Naive B cell (primary cell): ENCODE measurements at regions not wholly inside any gene's neighbourhood (a gene's known extent, or its start where the extent isn't known, plus 50 kb on each side); places are given as distances from the start of the nearest gene placed in this dataset.
"Not testable (repeated sequence)": the region's sequence is repeated elsewhere in the genome, so short reads cannot be mapped to it uniquely, and the experiment has no call there.

Experiments used
- ATAC-seq, 2 donors: fragments of 150-1000 bp; cut with Tn5 transposase; 2 replicates each; pipeline ENCODE4 v1.10.0; 2021; ENCODE audit warnings: low read depth in 2 of 2, mild to moderate bottlenecking in 2 of 2, moderate library complexity in 2 of 2
- DNase-seq: peaks from one replicate; pipeline ENCODE4 v3.0.0; 2022
- H3K27ac Mint-ChIP-seq, 6 donors: one replicate each; pipeline ENCODE4 v1.8.0; 2020 to 2022; ENCODE audit warnings: mild to moderate bottlenecking in 6 of 6, mixed read lengths in 6 of 6, moderate library complexity in 5 of 6, inconsistent platforms in 2 of 6
- H3K27me3 Mint-ChIP-seq, 3 donors: one replicate each; pipeline ENCODE4 v1.8.0; 2021 to 2022; ENCODE audit warnings: mixed read lengths in 3 of 3, mild to moderate bottlenecking in 1 of 3
- H3K36me3 Mint-ChIP-seq, 2 donors: one replicate each; pipeline ENCODE4 v1.8.0; 2020 to 2022; ENCODE audit warnings: mixed read lengths in 2 of 2, inconsistent platforms in 1 of 2, mild to moderate bottlenecking in 1 of 2
- H3K4me1 Mint-ChIP-seq, 3 donors: one replicate each; pipeline ENCODE4 v1.8.0; 2020 to 2022; ENCODE audit warnings: mixed read lengths in 3 of 3, inconsistent platforms in 1 of 3, mild to moderate bottlenecking in 1 of 3, moderate library complexity in 1 of 3
- H3K4me3 Mint-ChIP-seq, 8 donors: one replicate each; pipeline ENCODE4 v1.8.0; 2020 to 2022; ENCODE audit warnings: mild to moderate bottlenecking in 8 of 8, mixed read lengths in 8 of 8, moderate library complexity in 8 of 8, inconsistent platforms in 2 of 8
- H3K9me3 Mint-ChIP-seq, 7 donors: one replicate each; pipeline ENCODE4 v1.8.0; 2020 to 2022; ENCODE audit warnings: mixed read lengths in 7 of 7, mild to moderate bottlenecking in 5 of 7, inconsistent platforms in 2 of 7, moderate library complexity in 1 of 7

GRCh38 chr4:26235500-26235899, 85.3 kb upstream of the RBPJ start:
- no peak for ATAC-seq
- no peak overlapping the region for H3K4me3 Mint-ChIP-seq
- DNase-seq, result no peak
- no peaks in the 10 kb centered on the region for H3K9me3 Mint-ChIP-seq
- no peaks in the 10 kb centered on the region for H3K36me3 Mint-ChIP-seq
- no peak overlapping the region for H3K27ac Mint-ChIP-seq
- peaks cover 14 to 41% (median 27%) of the 10 kb centered on the region in 3 donors for H3K27me3 Mint-ChIP-seq
- H3K4me1 Mint-ChIP-seq, result no peaks in the 10 kb centered on the region

DNA sequence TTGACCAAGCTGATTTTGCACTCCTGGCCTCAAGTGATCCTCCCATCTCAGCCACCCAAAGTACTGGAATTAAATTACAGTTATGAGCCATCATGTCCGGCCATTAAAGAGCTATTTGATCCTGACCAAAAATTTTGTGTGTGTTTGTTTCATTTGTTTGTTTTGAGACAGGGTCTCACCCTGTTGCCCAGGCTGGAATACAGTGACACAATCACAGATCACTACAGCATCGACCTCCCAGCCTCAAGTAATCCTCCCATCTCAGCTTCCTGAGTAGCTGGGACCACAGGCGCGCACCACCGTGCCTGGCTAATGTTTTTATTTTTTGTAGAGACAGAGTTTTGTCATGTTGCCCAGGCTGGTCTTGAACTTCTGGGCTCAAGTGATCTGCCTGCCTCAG, 82.9 kb upstream of the RBPJ start:
- no peak for DNase-seq
- no peak overlapping the region for H3K27ac Mint-ChIP-seq
- H3K4me3 Mint-ChIP-seq, result no peak overlapping the region
- H3K27me3 Mint-ChIP-seq, result peaks cover 11 to 36% (median 20%) of the 10 kb centered on the region in 3 donors
- no peaks in the 10 kb centered on the region for H3K9me3 Mint-ChIP-seq
- no peak for ATAC-seq
- no peaks in the 10 kb centered on the region for H3K36me3 Mint-ChIP-seq
- H3K4me1 Mint-ChIP-seq, result no peaks in the 10 kb centered on the region

DNA sequence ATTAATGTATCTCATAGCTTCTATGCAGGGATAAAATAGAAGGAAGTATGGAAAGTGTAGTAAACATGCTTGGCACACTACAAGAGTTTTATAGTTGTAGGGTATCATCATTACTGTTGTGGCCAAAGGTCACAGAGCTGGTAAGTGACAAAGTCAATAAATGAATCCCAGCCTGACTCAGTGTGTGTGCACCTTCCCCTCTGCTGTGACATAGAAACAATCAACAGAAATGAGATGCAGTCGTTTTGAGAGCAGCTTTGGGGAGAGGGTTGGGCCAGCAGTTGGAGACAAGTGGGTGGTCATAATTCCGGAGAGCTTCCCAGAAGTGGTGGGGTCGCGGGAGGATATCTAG, 82.4 kb upstream of the RBPJ start:
- H3K4me1 Mint-ChIP-seq, result no peaks in the 10 kb centered on the region
- H3K27me3 Mint-ChIP-seq, result peaks cover 9 to 33% (median 20%) of the 10 kb centered on the region in 3 donors
- H3K9me3 Mint-ChIP-seq, result no peaks in the 10 kb centered on the region
- DNase-seq (no peak), ATAC-seq (no peak)
- no peaks in the 10 kb centered on the region for H3K36me3 Mint-ChIP-seq
- H3K27ac Mint-ChIP-seq, result no peak overlapping the region
- H3K4me3 Mint-ChIP-seq, result no peak overlapping the region

GRCh38 chr4:26238778-26239679, 81.8 kb upstream of the RBPJ start:
- ATAC-seq, result no peak
- DNase-seq, result no peak
- Mint-ChIP-seq H3K4me1 (no peaks in the 10 kb centered on the region), H3K4me3 (no peak overlapping the region), H3K36me3 (no peaks in the 10 kb centered on the region), H3K27ac (no peak overlapping the region), H3K9me3 (no peaks in the 10 kb centered on the region), H3K27me3 (peaks cover 4 to 31% (median 20%) of the 10 kb centered on the region in 3 donors)

GRCh38 chr4:26239801-26240200, 81.0 kb upstream of the RBPJ start:
- DNase-seq, result no peak
- peaks cover 4 to 31% (median 20%) of the 10 kb centered on the region in 3 donors for H3K27me3 Mint-ChIP-seq
- H3K36me3 Mint-ChIP-seq, result no peaks in the 10 kb centered on the region
- no peaks in the 10 kb centered on the region for H3K9me3 Mint-ChIP-seq
- no peak overlapping the region for H3K4me3 Mint-ChIP-seq
- H3K27ac Mint-ChIP-seq, result no peak overlapping the region
- ATAC-seq, result no peak
- H3K4me1 Mint-ChIP-seq, result no peaks in the 10 kb centered on the region

DNA sequence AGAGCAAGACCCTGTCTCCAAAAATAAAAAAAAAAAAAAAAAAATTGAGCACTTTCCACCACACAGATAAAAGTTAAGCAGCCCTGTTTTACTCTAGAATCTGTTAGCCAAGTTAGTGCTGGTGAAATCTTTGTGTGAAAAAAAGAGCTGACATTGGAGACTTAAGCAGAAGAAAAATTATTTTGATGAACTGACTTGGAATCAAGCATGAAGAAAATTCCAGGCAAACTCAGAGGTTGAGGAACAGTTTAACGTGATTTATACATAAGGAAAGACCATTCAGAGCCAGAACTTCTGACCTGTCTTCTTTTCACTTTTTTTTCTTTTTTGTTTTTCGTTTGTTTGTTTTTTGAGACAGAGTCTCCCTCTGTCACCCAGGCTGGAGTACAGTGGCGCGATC, 79.6 kb upstream of the RBPJ start:
- ATAC-seq, result no peak
- Mint-ChIP-seq H3K36me3 (no peaks in the 10 kb centered on the region), H3K4me3 (no peak overlapping the region), H3K27ac (no peak overlapping the region), H3K27me3 (peaks cover 4 to 31% (median 20%) of the 10 kb centered on the region in 3 donors), H3K9me3 (peaks cover 0 to 3% (median 0%) of the 10 kb centered on the region in 7 donors), H3K4me1 (no peaks in the 10 kb centered on the region)
- DNase-seq, result no peak

DNA sequence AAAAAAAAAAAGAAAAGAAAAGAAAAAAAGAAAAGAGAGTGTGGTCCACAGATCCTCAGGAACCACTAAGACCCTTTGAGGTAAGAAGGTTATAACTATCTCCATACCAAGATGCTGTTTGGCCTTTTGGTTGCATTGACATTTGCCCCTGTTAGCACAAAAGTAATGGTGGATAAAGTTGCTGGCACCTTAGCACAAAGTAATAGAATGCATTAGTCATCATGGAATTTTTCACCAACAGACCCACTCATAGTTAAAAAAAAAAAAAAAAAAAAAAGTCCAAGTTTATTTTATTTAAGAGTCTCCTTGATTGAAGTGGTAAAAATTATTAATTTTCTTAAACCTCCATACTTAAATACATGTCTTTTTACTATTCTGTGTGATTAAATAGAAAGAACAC, 78.4 kb upstream of the RBPJ start:
- peaks cover 4 to 20% (median 20%) of the 10 kb centered on the region in 3 donors for H3K27me3 Mint-ChIP-seq
- DNase-seq, result no peak
- no peaks in the 10 kb centered on the region for H3K36me3 Mint-ChIP-seq
- no peak overlapping the region for H3K4me3 Mint-ChIP-seq
- H3K9me3 Mint-ChIP-seq, result peaks cover 0 to 3% (median 0%) of the 10 kb centered on the region in 7 donors
- no peaks in the 10 kb centered on the region for H3K4me1 Mint-ChIP-seq
- ATAC-seq, result no peak
- H3K27ac Mint-ChIP-seq, result no peak overlapping the region

DNA sequence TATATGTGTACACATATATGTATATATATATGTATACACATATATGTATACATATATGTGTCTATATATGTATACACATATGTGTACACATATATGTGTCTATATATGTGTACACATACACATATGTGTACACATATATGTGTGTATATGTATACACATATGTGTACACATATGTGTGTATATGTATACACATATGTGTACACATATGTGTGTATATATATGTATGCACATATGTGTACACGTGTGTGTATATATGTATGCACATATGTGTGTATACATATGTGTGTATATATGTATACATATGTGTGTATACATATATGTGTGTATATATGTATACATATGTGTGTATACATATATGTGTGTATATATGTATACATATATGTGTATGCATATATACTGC, 76.7 kb upstream of the RBPJ start:
- not testable (repeated sequence) for H3K9me3 Mint-ChIP-seq, H3K27ac Mint-ChIP-seq, H3K4me1 Mint-ChIP-seq, H3K36me3 Mint-ChIP-seq, H3K27me3 Mint-ChIP-seq, DNase-seq, ATAC-seq, H3K4me3 Mint-ChIP-seq

DNA sequence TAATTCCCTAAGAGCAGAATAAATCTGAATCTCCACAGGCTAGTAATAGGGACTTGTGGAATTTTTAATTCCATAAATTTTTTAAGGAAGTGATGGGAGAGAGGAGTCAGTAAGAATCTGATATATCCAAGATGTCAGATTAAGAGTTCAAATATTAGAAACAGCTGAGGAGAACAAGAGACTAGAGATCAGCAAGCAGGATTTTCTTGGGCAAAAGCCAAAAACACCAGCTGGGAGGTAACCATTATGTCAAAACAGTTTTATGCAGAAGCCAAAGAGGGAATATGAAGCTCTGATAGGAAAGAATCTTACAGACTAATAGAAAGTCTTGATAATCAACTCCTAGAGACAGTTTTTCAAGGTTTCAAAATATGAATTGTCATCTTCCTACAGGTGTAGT, 72.2 kb upstream of the RBPJ start:
- Mint-ChIP-seq H3K27me3 (peaks cover 0 to 15% (median 11%) of the 10 kb centered on the region in 3 donors), H3K27ac (no peak overlapping the region), H3K36me3 (no peaks in the 10 kb centered on the region), H3K9me3 (peaks cover 0 to 3% (median 0%) of the 10 kb centered on the region in 7 donors), H3K4me3 (no peak overlapping the region), H3K4me1 (no peaks in the 10 kb centered on the region)
- DNase-seq (no peak), ATAC-seq (no peak)

DNA sequence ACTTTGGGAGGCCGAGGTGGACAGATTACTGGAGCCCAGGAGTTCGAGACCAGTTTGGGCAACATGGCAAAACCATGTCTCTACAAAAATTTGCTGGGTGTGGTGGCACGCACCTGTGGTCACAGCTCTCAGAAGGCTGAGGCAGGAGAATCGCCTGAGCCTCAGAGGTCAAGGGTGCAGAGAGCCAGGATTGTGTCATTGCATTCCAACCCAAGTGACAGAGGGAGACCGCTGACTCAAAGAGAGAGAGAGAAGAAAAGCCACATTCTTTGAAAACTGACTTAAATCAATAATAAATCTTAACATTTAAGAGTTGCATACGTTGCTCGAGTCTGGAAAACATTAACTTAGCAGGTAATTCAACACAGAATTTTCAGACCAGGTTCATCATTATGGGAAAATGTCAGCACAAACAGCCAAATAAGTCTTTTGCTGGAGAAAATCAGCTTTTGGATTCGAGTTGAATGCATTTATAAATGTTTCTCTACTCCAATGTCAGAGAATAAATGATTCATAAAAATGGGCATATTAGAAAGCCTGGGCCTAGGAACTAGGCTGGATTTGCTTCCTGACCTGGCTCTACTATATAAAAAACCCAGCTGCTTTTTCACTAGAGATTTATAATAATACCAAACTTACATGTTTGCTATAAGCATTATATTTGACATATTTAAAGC, 68.3 kb upstream of the RBPJ start:
- Mint-ChIP-seq H3K36me3 (no peaks in the 10 kb centered on the region), H3K4me3 (no peak overlapping the region), H3K9me3 (peaks cover 0 to 2% (median 0%) of the 10 kb centered on the region in 7 donors), H3K27ac (no peak overlapping the region), H3K4me1 (no peaks in the 10 kb centered on the region), H3K27me3 (peaks cover 5 to 24% (median 17%) of the 10 kb centered on the region in 3 donors)
- DNase-seq (no peak), ATAC-seq (no peak)

DNA sequence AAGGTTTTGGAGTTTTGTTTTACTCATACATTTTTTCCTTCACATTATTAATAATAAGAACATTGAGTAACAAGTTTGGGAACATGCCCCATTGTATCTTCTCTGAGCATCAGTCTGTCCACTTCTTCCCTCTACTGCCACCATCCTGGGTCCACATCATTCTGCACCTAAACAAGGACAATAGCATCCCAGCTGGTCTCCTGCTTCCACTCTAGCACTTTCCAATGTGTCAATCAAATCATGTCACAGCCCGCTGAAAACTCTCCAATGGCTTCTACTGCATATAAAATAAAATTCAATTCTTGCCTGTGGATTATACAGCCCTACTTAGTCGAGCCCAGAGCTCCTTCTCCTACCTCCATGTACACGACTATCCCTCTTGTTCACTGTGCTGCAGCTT, 66.8 kb upstream of the RBPJ start:
- Mint-ChIP-seq H3K36me3 (no peaks in the 10 kb centered on the region), H3K9me3 (peaks cover 0 to 5% (median 0%) of the 10 kb centered on the region in 7 donors), H3K27ac (no peak overlapping the region), H3K4me3 (no peak overlapping the region), H3K27me3 (peaks cover 5 to 24% (median 17%) of the 10 kb centered on the region in 3 donors), H3K4me1 (no peaks in the 10 kb centered on the region)
- no peak for DNase-seq
- no peak for ATAC-seq

GRCh38 chr4:26255989-26256388, 64.8 kb upstream of the RBPJ start:
- H3K36me3 Mint-ChIP-seq, result no peaks in the 10 kb centered on the region
- ATAC-seq, result no peak
- no peak overlapping the region for H3K27ac Mint-ChIP-seq
- peaks cover 9 to 14% (median 11%) of the 10 kb centered on the region in 3 donors for H3K27me3 Mint-ChIP-seq
- no peak for DNase-seq
- peaks cover 0 to 10% (median 2%) of the 10 kb centered on the region in 7 donors for H3K9me3 Mint-ChIP-seq
- H3K4me3 Mint-ChIP-seq, result no peak overlapping the region
- no peaks in the 10 kb centered on the region for H3K4me1 Mint-ChIP-seq

- not testable (repeated sequence) for H3K36me3 Mint-ChIP-seq, ATAC-seq, H3K27ac Mint-ChIP-seq, H3K4me3 Mint-ChIP-seq, DNase-seq, H3K9me3 Mint-ChIP-seq, H3K4me1 Mint-ChIP-seq
- peaks cover 12 to 22% (median 17%) of the 10 kb centered on the region in 3 donors for H3K27me3 Mint-ChIP-seq
Measured at GRCh38 chr4:26257444-26257843, 63.4 kb upstream of the RBPJ start.

GRCh38 chr4:26257850-26258249, 63.0 kb upstream of the RBPJ start:
- peaks cover 0 to 10% (median 2%) of the 10 kb centered on the region in 7 donors for H3K9me3 Mint-ChIP-seq
- no peak overlapping the region for H3K27ac Mint-ChIP-seq
- ATAC-seq (no peak), DNase-seq (no peak)
- H3K36me3 Mint-ChIP-seq, result no peaks in the 10 kb centered on the region
- H3K4me1 Mint-ChIP-seq, result no peaks in the 10 kb centered on the region
- H3K4me3 Mint-ChIP-seq, result no peak overlapping the region
- H3K27me3 Mint-ChIP-seq, result peaks cover 12 to 26% (median 21%) of the 10 kb centered on the region in 3 donors
